ENCODE measurements at regions not wholly inside any gene's neighbourhood (a gene's known extent, or its start where the extent isn't known, plus 50 kb on each side); places are given as distances from the start of the nearest gene placed in this dataset.

- TF ChIP-seq CTCF (IDR thresholded peaks at IDR 0.05; ENCODE audit: low read depth, low read length) (no peak), EZH2phosphoT487 (IDR thresholded peaks at IDR 0.05; ENCODE audit: low read depth) (no peak)
Measured at GRCh38 chr12:61676520-61676919, 583.7 kb upstream of the USP15 start.

Data from OCI-LY3 (cell line).